NCI-H2227 treated with DMSO at 0.1 percent for 48 hours (cell line): ENCODE measurements at regions not wholly inside any gene's neighbourhood (a gene's known extent, or its start where the extent isn't known, plus 50 kb on each side); places are given as distances from the start of the nearest gene placed in this dataset.
"Not testable (repeated sequence)": the region's sequence is repeated elsewhere in the genome, so short reads cannot be mapped to it uniquely, and the experiment has no call there.

ENCODE experiments used
- DNase-seq: peaks from one replicate; lab custom pipeline; 2025; lab: John Stamatoyannopoulos, UW

- DNase-seq: not testable (repeated sequence)
Observed at GRCh38 chr1:95669638-95670037, 435.6 kb downstream of the RWDD3 start.

GRCh38 chr1:95671098-95671497 lies 437.1 kb downstream of the RWDD3 start:
- no peak for DNase-seq

- no peak for DNase-seq
Observed at GRCh38 chr1:95679262-95679661, 445.3 kb downstream of the RWDD3 start.

DNA sequence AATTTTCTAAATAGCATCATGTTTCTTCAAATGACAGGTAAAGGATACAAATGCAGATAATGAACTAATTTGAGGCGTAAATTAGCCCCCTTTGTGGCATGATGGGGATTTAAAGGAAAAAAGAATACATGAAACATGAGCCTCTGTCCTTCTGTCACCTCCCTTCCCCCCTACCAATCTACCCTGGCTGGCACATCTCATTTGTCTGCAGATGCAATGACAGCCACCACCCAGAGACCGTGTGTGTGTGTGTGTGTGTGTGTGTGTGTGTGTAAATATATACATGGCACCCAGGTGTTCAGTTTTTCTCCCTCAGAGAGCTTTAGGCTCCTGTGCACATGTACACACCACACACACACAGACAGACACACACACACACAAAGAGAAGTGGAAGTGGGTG lies 451.1 kb downstream of the RWDD3 start:
- DNase-seq: no peak

DNA sequence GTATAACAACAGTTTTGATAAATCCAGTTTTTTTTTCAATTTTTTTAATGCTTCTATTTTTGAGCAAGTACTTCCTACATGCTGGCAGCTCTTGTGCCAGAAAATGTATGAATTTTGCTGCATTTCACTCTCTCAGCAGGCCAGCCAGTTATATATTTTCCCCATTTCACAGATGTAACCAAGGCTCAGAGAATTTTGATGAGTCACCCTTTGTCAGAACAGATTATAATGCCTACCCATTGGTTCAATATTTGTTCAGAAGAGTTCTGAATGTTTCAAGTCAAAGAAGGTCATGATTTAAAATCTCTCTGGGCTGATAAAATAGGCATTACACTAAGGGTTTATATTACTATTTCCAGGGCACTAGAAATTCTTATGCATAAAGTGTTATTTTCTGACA lies 452.2 kb downstream of the RWDD3 start:
- DNase-seq: no peak

DNA sequence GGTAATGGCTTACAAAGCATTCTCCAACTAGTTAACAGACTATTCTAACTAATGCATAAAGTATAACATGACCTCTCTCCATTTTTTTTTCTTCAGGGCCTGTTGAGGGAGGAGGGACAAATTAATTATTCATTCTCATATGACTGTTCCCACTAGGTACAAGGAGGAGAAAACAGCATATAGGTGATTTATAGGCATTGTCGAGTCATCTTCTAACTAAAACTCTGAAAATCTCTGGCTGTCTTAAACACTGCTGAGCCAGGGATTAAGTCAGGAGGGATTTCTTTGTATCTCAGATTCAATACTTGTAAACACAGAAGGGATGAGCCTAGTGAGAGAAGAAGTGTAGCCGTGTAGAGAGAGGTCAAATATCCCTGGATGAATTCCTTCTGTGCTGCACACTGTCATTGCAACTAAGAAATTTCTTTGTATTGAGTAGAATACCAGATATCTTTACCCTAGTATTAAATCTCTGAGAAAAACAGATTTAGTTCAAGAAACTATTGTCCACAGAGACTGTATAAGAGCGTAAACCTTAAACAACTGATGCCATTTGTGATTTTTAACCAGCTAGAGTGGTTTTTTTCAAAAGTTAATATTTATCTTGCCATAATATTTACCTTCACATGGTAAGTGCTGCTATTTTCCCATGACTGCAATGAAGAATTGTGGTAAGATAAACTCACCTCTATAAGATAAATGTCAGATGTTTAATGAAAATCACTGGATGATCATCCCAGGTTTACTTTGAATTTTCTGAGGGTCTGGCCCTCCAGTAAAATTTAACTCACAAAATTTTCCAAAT lies 465.3 kb downstream of the RWDD3 start:
- DNase-seq: no peak

DNA sequence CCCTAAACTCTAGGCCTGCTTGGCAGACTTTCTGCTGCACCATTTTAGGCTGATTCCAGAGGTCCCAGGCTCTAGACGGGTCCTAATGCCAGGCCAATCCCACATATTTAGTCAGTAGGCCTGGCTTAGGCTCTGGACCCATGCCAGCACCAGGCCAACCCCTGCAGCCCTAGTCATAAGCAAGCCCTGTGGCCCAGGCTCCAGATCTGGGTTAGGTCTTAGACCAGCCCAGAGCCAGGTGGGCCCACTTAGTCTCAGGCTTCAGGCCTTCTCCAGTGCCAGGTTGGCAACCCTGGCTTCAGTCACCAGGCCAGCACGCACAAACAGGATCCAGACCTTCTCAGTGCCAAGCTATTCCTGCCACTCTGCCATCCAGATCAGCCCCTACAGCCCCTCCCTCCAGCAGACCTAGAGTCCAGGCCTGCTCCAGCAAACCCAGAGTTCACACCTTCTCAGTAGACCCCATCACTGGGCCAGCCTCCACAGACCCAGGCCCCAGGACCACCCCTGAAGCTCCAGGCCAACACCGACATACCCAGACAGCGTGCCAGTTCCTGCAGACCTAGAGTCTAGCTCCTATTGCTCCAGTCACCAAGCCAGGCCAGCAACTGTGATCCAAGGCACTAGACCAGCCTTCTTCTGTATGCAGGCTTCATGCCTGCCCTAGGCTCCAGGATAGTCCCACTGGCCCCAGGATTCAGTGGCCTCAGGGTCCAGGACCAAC lies 467.6 kb downstream of the RWDD3 start:
- DNase-seq: no peak

DNA sequence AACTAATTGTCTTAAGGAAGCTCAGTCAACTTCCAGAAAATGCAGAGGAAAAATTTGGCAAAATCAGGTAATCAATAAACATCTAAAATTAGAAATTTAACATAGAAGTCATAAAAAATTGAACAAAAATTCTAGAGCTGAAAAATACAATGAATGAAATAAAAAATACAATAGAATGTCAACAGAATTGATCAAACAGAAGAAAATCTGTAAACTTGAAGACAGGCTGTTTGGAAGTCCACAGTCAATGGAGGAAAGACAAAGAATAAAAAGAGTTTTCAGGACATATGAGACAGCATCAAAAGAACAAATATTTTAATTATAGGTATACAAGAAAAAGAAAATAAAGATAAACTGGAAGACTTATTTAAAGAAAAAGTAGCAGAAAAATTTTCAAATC lies 469.0 kb downstream of the RWDD3 start:
- no peak for DNase-seq

DNA sequence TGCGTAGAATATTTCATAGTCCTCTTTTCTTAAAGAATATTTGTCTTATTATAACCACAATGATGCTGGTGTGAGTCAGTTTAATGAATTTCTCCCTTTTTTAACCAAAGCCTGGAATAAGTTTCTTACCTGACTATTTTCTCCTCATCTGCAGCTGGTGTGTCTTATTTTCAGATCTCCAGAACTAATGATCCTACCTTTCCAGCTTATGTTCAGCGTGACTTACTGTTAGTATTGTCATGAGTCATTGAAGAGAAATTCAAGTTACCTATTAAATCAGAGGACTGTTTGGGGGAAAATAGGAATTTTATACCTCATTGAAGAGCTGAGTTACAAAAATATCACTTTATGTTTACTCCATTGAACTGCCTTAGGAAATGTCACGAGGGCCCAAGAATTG lies 482.1 kb downstream of the RWDD3 start:
- no peak for DNase-seq

GRCh38 chr1:95716550-95716949 lies 482.5 kb downstream of the RWDD3 start:
- no peak for DNase-seq

DNA sequence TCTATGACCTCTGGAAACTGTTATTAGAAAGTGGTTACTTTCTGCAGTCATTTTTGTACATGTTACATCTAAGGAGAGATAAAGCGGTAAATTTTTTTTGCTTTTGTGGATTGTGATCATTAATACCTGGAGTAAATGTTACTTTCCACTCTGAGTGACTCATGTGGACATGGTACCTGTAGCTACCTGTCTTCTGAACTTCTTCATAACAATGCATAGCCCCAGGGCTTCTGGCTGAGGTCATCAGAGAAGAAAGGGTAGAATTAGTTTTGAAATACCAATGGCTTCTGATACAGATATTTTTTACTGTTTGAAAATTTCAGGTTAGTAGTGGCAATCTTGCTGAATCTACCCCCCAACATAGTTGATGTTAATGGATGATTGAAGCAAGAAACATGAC lies 489.3 kb downstream of the RWDD3 start:
- no peak for DNase-seq

GRCh38 chr1:95728841-95729240 lies 494.8 kb downstream of the RWDD3 start:
- DNase-seq: no peak

DNA sequence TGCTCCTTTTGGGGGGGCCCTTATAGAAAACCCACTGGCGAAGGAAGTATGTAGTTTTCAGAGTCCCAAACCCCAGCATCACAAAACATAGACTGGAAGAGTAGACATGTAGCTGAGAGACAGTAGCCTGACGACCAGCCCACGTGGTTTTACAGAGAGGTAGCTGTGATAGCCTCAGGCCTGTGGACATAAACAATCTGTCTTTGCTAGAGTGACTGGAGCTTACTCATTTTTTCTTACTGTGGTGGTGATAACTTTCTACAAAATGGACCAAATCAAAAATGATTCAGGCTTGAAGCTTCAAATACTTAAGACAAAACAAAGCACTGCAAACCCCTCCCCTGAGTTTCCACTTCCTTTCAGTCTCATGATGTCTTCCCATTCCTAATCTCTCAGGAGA lies 497.0 kb downstream of the RWDD3 start:
- DNase-seq: no peak

GRCh38 chr1:95731466-95731865 lies 497.5 kb downstream of the RWDD3 start:
- no peak for DNase-seq

- DNase-seq: no peak
Observed at GRCh38 chr1:95733031-95733430, 499.0 kb downstream of the RWDD3 start.

- no peak for DNase-seq
Observed at GRCh38 chr1:95733671-95734070, 499.7 kb downstream of the RWDD3 start.

- no peak for DNase-seq
Observed at GRCh38 chr1:95734560-95734959, 500.6 kb downstream of the RWDD3 start.

- DNase-seq: no peak
Observed at GRCh38 chr1:95742591-95743089, 508.6 kb downstream of the RWDD3 start.

- no peak for DNase-seq
Observed at GRCh38 chr1:95744731-95745130, 510.7 kb downstream of the RWDD3 start.

DNA sequence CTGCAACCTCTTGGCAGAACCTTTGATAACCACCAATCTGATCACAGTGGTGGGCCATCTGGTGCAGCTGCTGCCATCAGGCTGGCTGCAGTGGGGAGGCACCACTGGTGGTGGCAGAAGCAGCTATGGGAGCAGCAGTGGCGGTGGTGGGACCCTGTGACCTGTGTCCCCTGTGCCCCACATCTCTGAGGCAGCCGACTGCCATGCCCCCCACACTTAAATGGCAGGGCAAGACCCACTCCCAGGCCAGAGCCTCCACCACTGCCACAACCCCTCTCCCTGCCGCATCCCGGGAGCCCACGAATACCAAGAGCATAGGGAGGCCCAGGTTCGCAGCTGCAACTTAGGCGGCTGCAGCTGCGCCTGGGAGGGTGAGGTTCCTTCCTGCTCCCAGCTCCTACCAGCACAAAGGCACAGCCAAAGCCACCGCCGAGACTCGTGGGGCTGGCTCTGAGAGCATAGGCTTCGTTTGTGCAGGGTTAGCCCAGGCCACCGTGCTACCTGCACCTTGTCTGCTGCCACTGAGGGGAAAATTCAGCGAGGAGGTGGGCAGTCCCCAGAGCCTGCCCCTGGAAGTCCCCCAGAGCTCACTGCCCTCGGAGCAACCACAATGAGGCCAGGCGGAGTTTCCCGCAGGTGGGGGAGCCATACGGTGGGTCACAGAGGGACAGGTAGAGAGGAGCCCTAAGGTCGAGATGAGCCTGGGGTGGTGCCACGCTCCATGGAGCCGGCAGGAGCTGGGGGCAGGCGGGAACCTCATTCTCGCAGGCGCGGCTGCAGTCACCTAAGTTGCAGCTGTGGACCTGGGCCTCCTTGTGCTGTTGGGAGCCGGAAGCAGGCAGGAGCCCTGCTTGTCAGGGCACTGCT lies 518.7 kb downstream of the RWDD3 start:
- no peak for DNase-seq

- no peak for DNase-seq
Observed at GRCh38 chr1:95753382-95754016, 519.5 kb downstream of the RWDD3 start.

- DNase-seq: no peak
Observed at GRCh38 chr1:95754412-95754811, 520.4 kb downstream of the RWDD3 start.
